Fibroblast of lung (primary cell): ENCODE measurements at regions not wholly inside any gene's neighbourhood (a gene's known extent, or its start where the extent isn't known, plus 50 kb on each side); places are given as distances from the start of the nearest gene placed in this dataset.

Source experiments
- DNase-seq, 2 donors: peaks; one replicate each; pipeline versions ENCODE4 v3.0.0 to v3.0.0-alpha.2; 2010; ENCODE audit warnings: low read depth in 2 of 2
- H2AFZ ChIP-seq: 2 replicates; pipeline ENCODE4 v1.5.1; 2012; ENCODE audit warnings: low read length, control low read depth, inconsistent platforms
- H3K27ac ChIP-seq: 2 replicates; pipeline ENCODE4 v1.5.1; 2011; ENCODE audit warnings: low read length, control low read depth; ENCODE audit not compliant: insufficient read depth
- H3K27me3 ChIP-seq: 2 replicates; pipeline ENCODE4 v1.5.1; 2011; ENCODE audit warnings: mild to moderate bottlenecking, low read length; ENCODE audit not compliant: control insufficient read depth, insufficient read depth
- H3K36me3 ChIP-seq: 2 replicates; pipeline ENCODE4 v1.5.1; 2011; ENCODE audit warnings: low read length; ENCODE audit not compliant: control insufficient read depth, insufficient read depth
- H3K4me1 ChIP-seq: 2 replicates; pipeline ENCODE4 v1.5.1; 2011; ENCODE audit warnings: low read length; ENCODE audit not compliant: control insufficient read depth, insufficient read depth; ENCODE audit errors: extremely low read depth
- H3K4me2 ChIP-seq: 2 replicates; pipeline ENCODE4 v1.5.1; 2011; ENCODE audit warnings: low read length, control low read depth; ENCODE audit not compliant: insufficient read depth; ENCODE audit errors: extremely low read depth
- H3K4me3 ChIP-seq, 4 experiments: fragments of 200-600 bp in 1 of 4; sonication (generic) in 1 of 4; replicated peaks in 1 of 4; 2 replicates each; pipeline ENCODE4 v1.5.1; 2011 to 2016; ENCODE audit warnings: low read length in 4 of 4, low read depth in 3 of 4, mild to moderate bottlenecking in 3 of 4, control low read depth in 2 of 4, inconsistent platforms in 1 of 4, mixed read lengths in 1 of 4; ENCODE audit not compliant: insufficient read depth in 1 of 4; ENCODE audit errors: control extremely low read depth in 1 of 4
- H3K79me2 ChIP-seq: 2 replicates; pipeline ENCODE4 v1.5.1; 2012; ENCODE audit warnings: mild to moderate bottlenecking, low read length, inconsistent platforms; ENCODE audit not compliant: control insufficient read depth, insufficient read depth
- H3K9ac ChIP-seq: 2 replicates; pipeline ENCODE4 v1.5.1; 2011; ENCODE audit warnings: mild to moderate bottlenecking, low read length, control low read depth; ENCODE audit not compliant: insufficient read depth
- H3K9me3 ChIP-seq: 2 replicates; pipeline ENCODE4 v1.5.1; 2012; ENCODE audit warnings: low read depth, low read length; ENCODE audit not compliant: control insufficient read depth, insufficient read depth
- H4K20me1 ChIP-seq: 2 replicates; pipeline ENCODE4 v1.5.1; 2011; ENCODE audit warnings: low read length; ENCODE audit not compliant: control insufficient read depth, insufficient read depth; ENCODE audit errors: extremely low read depth
- EZH2 ChIP-seq: IDR thresholded peaks from 2 replicates; pipeline ENCODE4 v1.5.1; 2012; ENCODE audit warnings: low read length, control low read depth, mild to moderate bottlenecking; ENCODE audit errors: missing control alignments
- TF ChIP-seq, protein P1 (sequence below), 2 donors: IDR thresholded peaks in 1 of 2; conservative IDR thresholded peaks in 1 of 2; 1 replicate in 1 of 2; 2 replicates in 1 of 2; pipeline ENCODE4 v1.5.1; 2011 to 2012; ENCODE audit warnings: low read length in 2 of 2, control low read depth in 1 of 2, inconsistent platforms in 1 of 2, low read depth in 1 of 2, mild to moderate bottlenecking in 1 of 2

- Histone ChIP-seq H3K4me1 (peaks cover 3% of the 10 kb centered on the region), H4K20me1 (no peaks in the 10 kb centered on the region), H3K27ac (no peak overlapping the region), H3K4me3 (no peak overlapping the region), H3K27me3 (no peaks in the 10 kb centered on the region), H3K9me3 (no peaks in the 10 kb centered on the region), H3K79me2 (no peaks in the 10 kb centered on the region), H3K4me2 (no peak overlapping the region), H2AFZ (no peak overlapping the region), H3K9ac (no peak overlapping the region), H3K36me3 (no peaks in the 10 kb centered on the region)
- TF ChIP-seq, protein P1, sequence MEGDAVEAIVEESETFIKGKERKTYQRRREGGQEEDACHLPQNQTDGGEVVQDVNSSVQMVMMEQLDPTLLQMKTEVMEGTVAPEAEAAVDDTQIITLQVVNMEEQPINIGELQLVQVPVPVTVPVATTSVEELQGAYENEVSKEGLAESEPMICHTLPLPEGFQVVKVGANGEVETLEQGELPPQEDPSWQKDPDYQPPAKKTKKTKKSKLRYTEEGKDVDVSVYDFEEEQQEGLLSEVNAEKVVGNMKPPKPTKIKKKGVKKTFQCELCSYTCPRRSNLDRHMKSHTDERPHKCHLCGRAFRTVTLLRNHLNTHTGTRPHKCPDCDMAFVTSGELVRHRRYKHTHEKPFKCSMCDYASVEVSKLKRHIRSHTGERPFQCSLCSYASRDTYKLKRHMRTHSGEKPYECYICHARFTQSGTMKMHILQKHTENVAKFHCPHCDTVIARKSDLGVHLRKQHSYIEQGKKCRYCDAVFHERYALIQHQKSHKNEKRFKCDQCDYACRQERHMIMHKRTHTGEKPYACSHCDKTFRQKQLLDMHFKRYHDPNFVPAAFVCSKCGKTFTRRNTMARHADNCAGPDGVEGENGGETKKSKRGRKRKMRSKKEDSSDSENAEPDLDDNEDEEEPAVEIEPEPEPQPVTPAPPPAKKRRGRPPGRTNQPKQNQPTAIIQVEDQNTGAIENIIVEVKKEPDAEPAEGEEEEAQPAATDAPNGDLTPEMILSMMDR (conservative IDR thresholded peaks at IDR 0.05 in 1 of 2, IDR thresholded peaks at IDR 0.05 in 1 of 2; ENCODE audit: low read depth in 1 of 2, low read length in 2 of 2), result no peak
- TF ChIP-seq EZH2, result no peak
- DNase-seq, result peak in 1 of 2 donors; percentile 39
Observed at GRCh38 chr6:148222846-148223245, 119.8 kb upstream of the SASH1 start.

GRCh38 chr6:148223424-148223842, 119.2 kb upstream of the SASH1 start:
- TF ChIP-seq, protein P1 (conservative IDR thresholded peaks at IDR 0.05 in 1 of 2, IDR thresholded peaks at IDR 0.05 in 1 of 2; ENCODE audit: low read depth in 1 of 2, low read length in 2 of 2), result no peak
- TF ChIP-seq EZH2, result no peak
- H3K9me3 ChIP-seq, result no peaks in the 10 kb centered on the region
- no peak overlapping the region for H3K27ac ChIP-seq
- H3K79me2 ChIP-seq, result no peaks in the 10 kb centered on the region
- no peaks in the 10 kb centered on the region for H3K27me3 ChIP-seq
- H3K4me3 ChIP-seq, result no peak overlapping the region
- peak; percentile 40 to 81 for DNase-seq
- H2AFZ ChIP-seq, result no peak overlapping the region
- H4K20me1 ChIP-seq, result no peaks in the 10 kb centered on the region
- H3K4me2 ChIP-seq, result peak overlapping the region; percentile 30
- H3K4me1 ChIP-seq, result peaks cover 2% of the 10 kb centered on the region
- H3K9ac ChIP-seq, result no peak overlapping the region
- H3K36me3 ChIP-seq, result no peaks in the 10 kb centered on the region

- no peaks in the 10 kb centered on the region for H3K4me1 ChIP-seq
- no peak overlapping the region for H3K9ac ChIP-seq
- no peaks in the 10 kb centered on the region for H3K36me3 ChIP-seq
- H3K4me3 ChIP-seq, result no peak overlapping the region
- no peaks in the 10 kb centered on the region for H3K27me3 ChIP-seq
- DNase-seq, result no peak
- no peak overlapping the region for H3K27ac ChIP-seq
- H4K20me1 ChIP-seq, result no peaks in the 10 kb centered on the region
- TF ChIP-seq, protein P1 (conservative IDR thresholded peaks at IDR 0.05 in 1 of 2, IDR thresholded peaks at IDR 0.05 in 1 of 2; ENCODE audit: low read depth in 1 of 2, low read length in 2 of 2), result no peak
- TF ChIP-seq EZH2, result no peak
- H3K79me2 ChIP-seq, result no peaks in the 10 kb centered on the region
- H2AFZ ChIP-seq, result no peak overlapping the region
- no peak overlapping the region for H3K4me2 ChIP-seq
- no peaks in the 10 kb centered on the region for H3K9me3 ChIP-seq
Observed at GRCh38 chr6:148225871-148226270, 116.8 kb upstream of the SASH1 start.
